HFFc6 (cell line): ENCODE measurements at regions not wholly inside any gene's neighbourhood (a gene's known extent, or its start where the extent isn't known, plus 50 kb on each side); places are given as distances from the start of the nearest gene placed in this dataset.

ENCODE experiments used
- DNase-seq: peaks from one replicate; pipeline ENCODE4 v3.0.0-alpha.2; 2018
- H3K27ac Mint-ChIP-seq: 2 replicates; pipeline ENCODE4 v1.8.0; 2020; ENCODE audit warnings: mild to moderate bottlenecking, mixed read lengths
- H3K27me3 Mint-ChIP-seq: 2 replicates; pipeline ENCODE4 v1.8.0; 2021; ENCODE audit warnings: mild to moderate bottlenecking, moderate library complexity, mixed read lengths; ENCODE audit not compliant: insufficient read depth
- H3K36me3 Mint-ChIP-seq: 2 replicates; pipeline ENCODE4 v1.8.0; 2021; ENCODE audit warnings: low read depth, mixed read lengths
- H3K4me1 Mint-ChIP-seq: 2 replicates; pipeline ENCODE4 v1.8.0; 2020; ENCODE audit warnings: low read depth, mixed read lengths
- H3K4me3 Mint-ChIP-seq: 2 replicates; pipeline ENCODE4 v1.8.0; 2020; ENCODE audit warnings: mild to moderate bottlenecking, moderate library complexity, mixed read lengths
- H3K9me3 Mint-ChIP-seq: 2 replicates; pipeline ENCODE4 v1.8.0; 2020; ENCODE audit warnings: mild to moderate bottlenecking, mixed read lengths
- TF ChIP-seq, protein P1 (sequence below): fragments of 200-600 bp; sonication (generic); IDR thresholded peaks from 2 replicates; pipeline ENCODE4 v1.5.0; 2021; ENCODE audit warnings: antibody characterized with exemption, mild to moderate bottlenecking

- Mint-ChIP-seq H3K27ac (no peak overlapping the region), H3K27me3 (peaks cover 24% of the 10 kb centered on the region), H3K9me3 (no peaks in the 10 kb centered on the region), H3K4me1 (peaks cover 21% of the 10 kb centered on the region; the same call in 1 of the 2 replicates), H3K4me3 (no peak overlapping the region), H3K36me3 (no peaks in the 10 kb centered on the region)
- DNase-seq: no peak
- TF ChIP-seq, protein P1, sequence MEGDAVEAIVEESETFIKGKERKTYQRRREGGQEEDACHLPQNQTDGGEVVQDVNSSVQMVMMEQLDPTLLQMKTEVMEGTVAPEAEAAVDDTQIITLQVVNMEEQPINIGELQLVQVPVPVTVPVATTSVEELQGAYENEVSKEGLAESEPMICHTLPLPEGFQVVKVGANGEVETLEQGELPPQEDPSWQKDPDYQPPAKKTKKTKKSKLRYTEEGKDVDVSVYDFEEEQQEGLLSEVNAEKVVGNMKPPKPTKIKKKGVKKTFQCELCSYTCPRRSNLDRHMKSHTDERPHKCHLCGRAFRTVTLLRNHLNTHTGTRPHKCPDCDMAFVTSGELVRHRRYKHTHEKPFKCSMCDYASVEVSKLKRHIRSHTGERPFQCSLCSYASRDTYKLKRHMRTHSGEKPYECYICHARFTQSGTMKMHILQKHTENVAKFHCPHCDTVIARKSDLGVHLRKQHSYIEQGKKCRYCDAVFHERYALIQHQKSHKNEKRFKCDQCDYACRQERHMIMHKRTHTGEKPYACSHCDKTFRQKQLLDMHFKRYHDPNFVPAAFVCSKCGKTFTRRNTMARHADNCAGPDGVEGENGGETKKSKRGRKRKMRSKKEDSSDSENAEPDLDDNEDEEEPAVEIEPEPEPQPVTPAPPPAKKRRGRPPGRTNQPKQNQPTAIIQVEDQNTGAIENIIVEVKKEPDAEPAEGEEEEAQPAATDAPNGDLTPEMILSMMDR: no peak
Observed at GRCh38 chr18:57915865-57916582, 112.9 kb upstream of the ATP8B1 start.

DNA sequence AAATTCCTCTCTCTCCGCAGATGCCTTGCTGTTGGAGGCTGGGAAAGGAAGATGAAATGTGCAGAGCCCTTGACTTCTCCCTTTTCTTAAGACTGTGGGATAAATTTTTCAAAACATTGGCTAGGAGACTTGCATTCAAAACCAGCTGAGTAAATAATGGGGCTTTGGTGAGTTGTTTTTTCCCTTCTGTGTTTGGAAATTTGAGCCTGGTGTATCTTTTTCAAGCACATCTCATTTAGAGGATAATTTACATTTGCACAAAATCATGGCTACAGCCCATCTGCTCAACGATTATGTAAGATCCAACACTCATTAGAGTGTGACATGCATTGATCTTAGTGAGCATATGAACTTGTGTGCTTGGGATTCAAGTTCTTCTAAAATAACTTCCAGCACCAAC is 112.1 kb upstream of the ATP8B1 start:
- H3K27ac Mint-ChIP-seq: no peak overlapping the region
- H3K36me3 Mint-ChIP-seq: no peaks in the 10 kb centered on the region
- TF ChIP-seq, protein P1: no peak
- no peak overlapping the region for H3K4me3 Mint-ChIP-seq
- no peaks in the 10 kb centered on the region for H3K9me3 Mint-ChIP-seq
- no peak for DNase-seq
- H3K4me1 Mint-ChIP-seq: peaks cover 21% of the 10 kb centered on the region; the same call in 1 of the 2 replicates
- peaks cover 24% of the 10 kb centered on the region for H3K27me3 Mint-ChIP-seq

GRCh38 chr18:57913686-57914085 is 110.6 kb upstream of the ATP8B1 start:
- Mint-ChIP-seq H3K4me3 (no peak overlapping the region), H3K4me1 (peaks cover 27% of the 10 kb centered on the region; the same call in 1 of the 2 replicates), H3K9me3 (no peaks in the 10 kb centered on the region), H3K27ac (no peak overlapping the region), H3K27me3 (peaks cover 21% of the 10 kb centered on the region), H3K36me3 (no peaks in the 10 kb centered on the region)
- no peak for DNase-seq
- TF ChIP-seq, protein P1: no peak

- no peak for DNase-seq
- H3K27ac Mint-ChIP-seq: no peak overlapping the region
- peaks cover 12% of the 10 kb centered on the region; the same call in 1 of the 2 replicates for H3K4me1 Mint-ChIP-seq
- H3K9me3 Mint-ChIP-seq: no peaks in the 10 kb centered on the region
- TF ChIP-seq, protein P1: peak; percentile 65
- H3K27me3 Mint-ChIP-seq: peaks cover 22% of the 10 kb centered on the region
- no peak overlapping the region for H3K4me3 Mint-ChIP-seq
- H3K36me3 Mint-ChIP-seq: no peaks in the 10 kb centered on the region
Observed at GRCh38 chr18:57910817-57911216, 107.7 kb upstream of the ATP8B1 start.

DNA sequence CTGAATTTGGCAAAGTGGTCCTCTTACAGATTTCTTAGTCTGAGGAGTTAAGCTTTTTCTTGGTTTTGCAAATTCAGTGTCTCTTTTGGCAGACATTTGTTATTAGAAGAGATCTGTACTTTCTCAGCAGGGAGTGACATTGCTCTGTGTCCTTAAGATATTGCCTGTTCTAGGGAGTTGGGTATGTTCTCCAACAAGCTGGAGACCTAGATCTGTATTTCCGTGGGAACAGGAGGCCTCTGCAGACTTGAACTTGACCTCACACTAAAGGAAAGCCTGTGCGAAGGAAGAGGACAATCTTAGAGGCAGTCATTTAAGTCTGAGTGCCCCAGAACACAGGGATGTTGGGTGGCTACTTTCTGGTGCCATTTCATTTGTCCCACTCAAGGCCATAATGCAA is 107.0 kb upstream of the ATP8B1 start:
- TF ChIP-seq, protein P1: no peak
- no peak overlapping the region for H3K27ac Mint-ChIP-seq

More for the DNA sequence above, 107.0 kb upstream of the ATP8B1 start:
- H3K9me3 Mint-ChIP-seq: no peaks in the 10 kb centered on the region
- H3K4me3 Mint-ChIP-seq: no peak overlapping the region
- DNase-seq: no peak
- H3K27me3 Mint-ChIP-seq: peaks cover 21% of the 10 kb centered on the region
- H3K4me1 Mint-ChIP-seq: peaks cover 6% of the 10 kb centered on the region; the same call in 1 of the 2 replicates
- no peaks in the 10 kb centered on the region for H3K36me3 Mint-ChIP-seq
